ENCODE measurements at regions not wholly inside any gene's neighbourhood (a gene's known extent, or its start where the extent isn't known, plus 50 kb on each side); places are given as distances from the start of the nearest gene placed in this dataset.

GRCh38 chr7:41834805-41835694 lies 132.2 kb upstream of the INHBA start:
- peak; percentile 34 to 49 for DNase-seq (ENCODE audit: low read depth in 1 of 2, low spot score in 1 of 2)
- Histone ChIP-seq H3K27ac (peak overlapping the region; percentile 43), H3K9me3 (ENCODE audit: low read depth) (no peaks in the 10 kb centered on the region), H3K4me1 (ENCODE audit: low read depth) (peaks cover 26% of the 10 kb centered on the region), H3K4me3 (no peak overlapping the region), H3K36me3 (no peaks in the 10 kb centered on the region), H3K27me3 (no peaks in the 10 kb centered on the region)
- no peak for TF ChIP-seq CTCF (IDR thresholded peaks at IDR 0.05; ENCODE audit: low read depth, low read length)

GRCh38 chr7:41832941-41833340 lies 130.1 kb upstream of the INHBA start:
- H3K36me3 ChIP-seq = no peaks in the 10 kb centered on the region
- DNase-seq (ENCODE audit: low read depth in 1 of 2, low spot score in 1 of 2) = no peak

GRCh38 chr7:41830271-41830670 lies 127.4 kb upstream of the INHBA start:
- no peaks in the 10 kb centered on the region for H3K36me3 ChIP-seq
- no peak for TF ChIP-seq CTCF (IDR thresholded peaks at IDR 0.05; ENCODE audit: low read depth, low read length)
- H3K4me1 ChIP-seq (ENCODE audit: low read depth) = peaks cover 26% of the 10 kb centered on the region
- no peak overlapping the region for H3K4me3 ChIP-seq
- no peak for DNase-seq (ENCODE audit: low read depth in 1 of 2, low spot score in 1 of 2)
- no peaks in the 10 kb centered on the region for H3K27me3 ChIP-seq
- no peak overlapping the region for H3K27ac ChIP-seq
- H3K9me3 ChIP-seq (ENCODE audit: low read depth) = no peaks in the 10 kb centered on the region

More at GRCh38 chr7:41832941-41833340, 130.1 kb upstream of the INHBA start:
- H3K27ac ChIP-seq = no peak overlapping the region
- H3K4me3 ChIP-seq = no peak overlapping the region
- peaks cover 29% of the 10 kb centered on the region for H3K4me1 ChIP-seq (ENCODE audit: low read depth)
- H3K27me3 ChIP-seq = no peaks in the 10 kb centered on the region
- H3K9me3 ChIP-seq (ENCODE audit: low read depth) = no peaks in the 10 kb centered on the region
- TF ChIP-seq CTCF (IDR thresholded peaks at IDR 0.05; ENCODE audit: low read depth, low read length) = no peak

GRCh38 chr7:41828911-41829310 lies 126.0 kb upstream of the INHBA start:
- no peak for DNase-seq (ENCODE audit: low read depth in 1 of 2, low spot score in 1 of 2)
- Histone ChIP-seq H3K9me3 (ENCODE audit: low read depth) (no peaks in the 10 kb centered on the region), H3K4me3 (no peak overlapping the region), H3K27me3 (no peaks in the 10 kb centered on the region), H3K36me3 (no peaks in the 10 kb centered on the region), H3K27ac (no peak overlapping the region), H3K4me1 (ENCODE audit: low read depth) (peaks cover 22% of the 10 kb centered on the region)
- TF ChIP-seq CTCF (IDR thresholded peaks at IDR 0.05; ENCODE audit: low read depth, low read length) = no peak

GRCh38 chr7:41826641-41827040 lies 123.8 kb upstream of the INHBA start:
- no peaks in the 10 kb centered on the region for H3K27me3 ChIP-seq
- no peak for DNase-seq (ENCODE audit: low read depth in 1 of 2, low spot score in 1 of 2)

More at GRCh38 chr7:41826641-41827040, 123.8 kb upstream of the INHBA start:
- H3K36me3 ChIP-seq = no peaks in the 10 kb centered on the region
- no peak for TF ChIP-seq CTCF (IDR thresholded peaks at IDR 0.05; ENCODE audit: low read depth, low read length)
- peaks cover 34% of the 10 kb centered on the region for H3K4me1 ChIP-seq (ENCODE audit: low read depth)
- H3K9me3 ChIP-seq (ENCODE audit: low read depth) = no peaks in the 10 kb centered on the region
- no peak overlapping the region for H3K27ac ChIP-seq
- H3K4me3 ChIP-seq = no peak overlapping the region

All from cardiac muscle cell (in vitro differentiated cells and primary cell).